GM19467 (cell line): ENCODE measurements at regions not wholly inside any gene's neighbourhood (a gene's known extent, or its start where the extent isn't known, plus 50 kb on each side); places are given as distances from the start of the nearest gene placed in this dataset.

Source experiments
- ATAC-seq: cut with Tn5 transposase; IDR thresholded peaks from one replicate; pipeline ENCODE4 v1.9.1; 2021; ENCODE audit warnings: mild to moderate bottlenecking, moderate library complexity; ENCODE audit not compliant: unreplicated experiment

GRCh38 chr12:124459852-124460645 lies 107.4 kb downstream of the NCOR2 start:
- ATAC-seq: no peak

- no peak for ATAC-seq
Measured at GRCh38 chr12:124458992-124459851, 108.2 kb downstream of the NCOR2 start.

DNA sequence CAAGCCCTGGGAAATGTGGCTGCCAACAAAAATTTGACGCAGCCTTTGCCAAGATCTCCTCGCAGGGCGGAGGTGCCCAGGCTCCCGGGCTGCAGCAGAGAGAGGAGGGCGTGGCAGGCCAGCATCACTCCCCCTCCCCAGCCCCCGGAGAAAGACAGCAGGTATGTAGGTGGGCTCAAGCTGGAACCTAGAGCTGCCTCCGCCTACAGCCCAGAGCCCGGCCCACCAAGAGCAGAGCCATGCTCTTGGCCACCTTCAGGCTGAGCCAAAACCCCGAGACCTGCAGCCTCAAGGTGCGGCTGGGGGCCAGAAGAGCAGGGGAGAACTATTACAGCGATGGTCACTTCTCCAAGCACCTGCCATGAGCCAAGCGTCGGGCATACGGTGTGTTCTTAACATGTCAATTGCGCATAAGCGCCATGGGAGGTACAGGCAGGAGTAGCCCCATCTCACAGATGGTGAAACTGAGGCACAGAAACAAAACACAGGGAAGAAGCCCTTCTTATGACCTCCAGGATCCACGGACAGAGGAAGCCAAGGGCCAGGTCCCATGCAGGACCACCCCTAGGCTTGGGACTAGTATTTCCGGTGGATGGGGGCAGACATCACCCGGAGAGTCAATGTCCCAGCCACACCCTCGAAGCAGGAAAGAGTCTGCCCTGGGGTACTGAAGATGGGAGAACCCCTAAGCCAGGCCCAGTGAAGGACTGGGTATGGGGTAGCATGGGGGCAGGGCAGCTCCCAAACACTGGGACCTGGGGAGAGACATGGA lies 109.0 kb downstream of the NCOR2 start:
- no peak for ATAC-seq

DNA sequence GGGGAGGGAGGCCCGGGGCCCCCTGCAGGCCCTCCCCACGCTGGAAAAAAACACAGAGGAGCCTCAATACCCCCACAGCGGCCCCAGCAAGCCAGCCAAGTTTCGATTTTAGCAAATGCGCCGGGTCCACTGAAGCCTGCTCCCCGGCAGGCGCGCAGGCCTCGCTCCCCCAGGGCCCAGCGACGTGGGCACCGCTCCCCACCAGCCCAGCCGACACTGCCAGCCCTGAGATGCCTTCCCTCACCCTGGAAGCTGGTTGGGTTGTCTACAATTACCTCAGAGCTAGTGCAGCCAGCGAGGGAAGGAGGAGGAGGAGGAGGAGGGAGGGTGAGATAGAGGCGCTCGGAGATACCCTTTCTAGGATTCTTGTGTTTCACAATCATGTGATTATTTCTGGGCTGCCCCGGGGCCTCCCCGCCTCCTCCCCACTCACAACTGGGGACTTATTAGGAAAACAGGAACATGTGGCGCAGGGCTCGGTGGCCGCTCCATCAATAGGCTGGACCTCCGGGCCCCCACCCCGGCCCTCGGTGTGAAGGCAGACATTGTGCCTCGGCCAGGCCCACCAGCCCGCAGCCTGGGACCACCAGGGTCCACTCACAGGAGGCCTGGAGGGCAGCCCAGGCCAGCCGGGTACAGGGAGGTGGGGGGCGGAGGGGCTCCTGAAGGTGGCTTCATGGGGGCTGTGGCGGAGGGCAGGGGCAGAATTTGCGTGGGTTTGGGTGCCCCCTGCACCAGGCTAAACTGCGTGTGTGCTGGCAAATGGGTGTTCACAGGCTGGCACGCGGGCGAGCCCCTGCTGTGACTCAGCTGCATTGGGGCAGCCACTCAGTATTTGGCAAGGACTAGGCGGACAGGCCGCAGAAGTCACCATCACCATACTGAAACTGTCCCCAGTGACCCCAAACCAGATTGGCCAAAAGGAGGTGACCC lies 109.9 kb downstream of the NCOR2 start:
- ATAC-seq: no peak

GRCh38 chr12:124456652-124457152 lies 110.7 kb downstream of the NCOR2 start:
- ATAC-seq: no peak

GRCh38 chr12:124456133-124456651 lies 111.2 kb downstream of the NCOR2 start:
- ATAC-seq: no peak

- no peak for ATAC-seq
Measured at GRCh38 chr12:124455336-124455735, 112.1 kb downstream of the NCOR2 start.

DNA sequence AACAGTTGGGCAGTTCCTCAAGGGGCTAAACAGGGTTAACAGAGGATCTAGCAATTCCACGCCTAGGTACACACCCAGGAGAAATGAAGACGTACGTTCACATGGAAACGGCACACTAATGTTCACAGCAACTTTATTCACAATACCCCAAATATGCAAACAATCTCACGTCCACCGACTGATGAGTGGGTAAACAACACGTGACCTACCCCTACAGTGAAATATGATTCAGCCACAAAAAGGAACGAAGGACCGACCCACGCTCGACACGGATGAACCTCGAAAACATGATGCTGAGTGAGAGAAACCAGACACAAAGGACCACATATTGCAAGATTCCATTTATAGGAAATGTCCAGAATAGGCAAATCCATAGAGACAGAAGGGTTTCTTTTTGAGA lies 112.7 kb downstream of the NCOR2 start:
- ATAC-seq: no peak

DNA sequence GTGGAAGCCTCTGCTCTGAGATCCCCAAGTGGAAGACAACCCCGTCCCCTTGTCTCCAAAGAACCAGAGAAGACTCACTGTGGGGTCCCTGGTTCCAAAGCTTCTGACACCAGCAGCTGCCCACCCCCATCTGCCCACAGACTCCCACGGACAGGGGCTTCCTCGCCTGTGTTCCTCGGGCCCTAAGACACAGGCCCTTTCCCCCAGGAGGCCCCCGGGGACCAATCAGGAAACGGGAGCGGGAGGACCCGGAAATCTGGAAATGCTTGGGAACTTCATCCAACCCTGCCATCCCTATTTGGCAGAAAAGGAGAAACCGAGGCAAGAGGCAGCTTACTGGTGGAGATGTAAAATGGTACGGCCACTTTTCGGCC lies 113.1 kb downstream of the NCOR2 start:
- ATAC-seq: no peak

GRCh38 chr12:124453419-124454351 lies 113.7 kb downstream of the NCOR2 start:
- ATAC-seq: peak; percentile 76

- no peak for ATAC-seq
Measured at GRCh38 chr12:124452576-124453331, 114.7 kb downstream of the NCOR2 start.

- no peak for ATAC-seq
Measured at GRCh38 chr12:124451637-124452243, 115.7 kb downstream of the NCOR2 start.

- no peak for ATAC-seq
Measured at GRCh38 chr12:124451016-124451415, 116.4 kb downstream of the NCOR2 start.

- ATAC-seq: no peak
Measured at GRCh38 chr12:124450376-124450750, 117.0 kb downstream of the NCOR2 start.

- no peak for ATAC-seq
Measured at GRCh38 chr12:124449623-124450375, 117.6 kb downstream of the NCOR2 start.

GRCh38 chr12:124448955-124449622 lies 118.3 kb downstream of the NCOR2 start:
- ATAC-seq: no peak
